B cell (primary cell): ENCODE measurements at regions not wholly inside any gene's neighbourhood (a gene's known extent, or its start where the extent isn't known, plus 50 kb on each side); places are given as distances from the start of the nearest gene placed in this dataset.

Source experiments
- ATAC-seq: fragments of 200-7000 bp; cut with Tn5 transposase; one replicate; pipeline ENCODE4 v1.10.0; 2021; ENCODE audit warnings: low read depth, mild to moderate bottlenecking, moderate number of reproducible peaks, moderate library complexity
- CTCF ChIA-PET: fragments of 350-600 bp; sonication (Branson Sonifier 250); formaldehyde crosslinking; loops from one replicate; lab custom pipeline; 2021; ENCODE audit warnings: antibody characterized with exemption, inconsistent platforms; lab: Charles Lee
- POLR2A ChIA-PET: fragments of 350-600 bp; sonication (Branson Sonifier 250); formaldehyde crosslinking; loops from one replicate; lab custom pipeline; 2021; ENCODE audit warnings: antibody characterized with exemption; lab: Charles Lee
- DNase-seq: peaks from one replicate; pipeline ENCODE4 v3.0.0; 2013
- H2AFZ ChIP-seq: 2 replicates; pipeline ENCODE4 v1.6.1; 2012; ENCODE audit warnings: mild to moderate bottlenecking, low read depth, low read length; ENCODE audit not compliant: insufficient read depth, poor library complexity, severe bottlenecking
- H3K27ac ChIP-seq, 2 donors: 1 replicate in 1 of 2; 2 replicates in 1 of 2; pipeline ENCODE4 v1.5.1; 2012 to 2013; ENCODE audit warnings: low read length in 2 of 2, mild to moderate bottlenecking in 2 of 2, moderate library complexity in 1 of 2
- H3K27me3 ChIP-seq, 4 experiments: fragments of 200-600 bp in 1 of 4; sonication (generic) in 1 of 4; replicated peaks in 1 of 4; 1 replicate in 2 of 4; 2 replicates in 2 of 4; pipeline versions ENCODE4 v1.6.1 to v1.7.0; 2013 to 2016; ENCODE audit warnings: low read length in 3 of 4, mild to moderate bottlenecking in 2 of 4, mixed read lengths in 1 of 4, moderate library complexity in 1 of 4; ENCODE audit not compliant: insufficient read depth in 4 of 4, control insufficient read depth in 3 of 4; ENCODE audit errors: control extremely low read depth in 1 of 4
- H3K36me3 ChIP-seq, 2 experiments: replicated peaks in 1 of 2; 1 replicate in 1 of 2; 2 replicates in 1 of 2; pipeline versions ENCODE4 v1.6.1 to v1.7.1; 2013; ENCODE audit warnings: low read length in 1 of 2; ENCODE audit not compliant: insufficient read depth in 2 of 2, control insufficient read depth in 1 of 2; ENCODE audit errors: control extremely low read depth in 1 of 2, extremely low read depth in 1 of 2
- H3K4me1 ChIP-seq, 2 donors: fragments of 200-600 bp in 1 of 2; sonication (generic) in 1 of 2; 1 replicate in 1 of 2; 2 replicates in 1 of 2; pipeline versions ENCODE4 v1.5.1 to v1.6.1; 2013 to 2017; ENCODE audit warnings: low read length in 2 of 2; ENCODE audit not compliant: control insufficient read depth in 2 of 2, insufficient read depth in 2 of 2
- H3K4me2 ChIP-seq: replicated peaks from 2 replicates; pipeline ENCODE3; 2012; ENCODE audit warnings: mild to moderate bottlenecking, low read depth, low read length; ENCODE audit not compliant: poor library complexity, severe bottlenecking
- H3K4me3 ChIP-seq, 5 experiments: fragments of 200-600 bp in 1 of 5; sonication (generic) in 1 of 5; 1 replicate in 3 of 5; 2 replicates in 2 of 5; pipeline versions ENCODE4 v1.5.1 to v1.7.0; 2011 to 2016; ENCODE audit warnings: low read length in 4 of 5, mild to moderate bottlenecking in 4 of 5, low read depth in 2 of 5, control low read depth in 1 of 5, moderate library complexity in 1 of 5; ENCODE audit not compliant: insufficient read depth in 1 of 5; ENCODE audit errors: control extremely low read depth in 1 of 5, extremely low read depth in 1 of 5
- H3K79me2 ChIP-seq: fragments of 200-600 bp; sonication (generic); one replicate; pipeline ENCODE4 v1.6.0; 2016; ENCODE audit warnings: low read length; ENCODE audit not compliant: control insufficient read depth, insufficient read depth
- H3K9ac ChIP-seq: fragments of 200-600 bp; sonication (generic); 2 replicates; pipeline ENCODE4 v1.6.1; 2017; ENCODE audit warnings: mild to moderate bottlenecking, low read length, moderate library complexity
- H3K9me3 ChIP-seq, 3 donors: one replicate each; pipeline versions ENCODE4 v1.6.1 to v1.7.1; 2013; ENCODE audit warnings: low read length in 2 of 3; ENCODE audit not compliant: control insufficient read depth in 2 of 3, insufficient read depth in 1 of 3; ENCODE audit errors: control extremely low read depth in 1 of 3
- H4K20me1 ChIP-seq: 2 replicates; pipeline ENCODE4 v1.6.0; 2012; ENCODE audit warnings: mild to moderate bottlenecking, low read length; ENCODE audit not compliant: insufficient read depth, control insufficient read depth, poor library complexity, severe bottlenecking
- H3K27ac Mint-ChIP-seq: one replicate; pipeline ENCODE4 v1.8.0; 2021; ENCODE audit warnings: mixed read lengths
- H3K27me3 Mint-ChIP-seq: one replicate; pipeline ENCODE4 v1.8.0; 2021; ENCODE audit warnings: mixed read lengths
- H3K4me1 Mint-ChIP-seq: one replicate; pipeline ENCODE4 v1.8.0; 2021; ENCODE audit warnings: mixed read lengths
- H3K4me3 Mint-ChIP-seq: one replicate; pipeline ENCODE4 v1.8.0; 2021; ENCODE audit warnings: mixed read lengths
- H3K9me3 Mint-ChIP-seq: one replicate; pipeline ENCODE4 v1.8.0; 2022; ENCODE audit warnings: mixed read lengths; ENCODE audit not compliant: insufficient read depth
- EZH2 ChIP-seq: IDR thresholded peaks from 2 replicates; pipeline ENCODE4 v1.6.1; 2012; ENCODE audit warnings: borderline replicate concordance, low read depth, mild to moderate bottlenecking, moderate library complexity, low read length; ENCODE audit not compliant: insufficient read depth, poor library complexity, severe bottlenecking
- WGBS: methylation state at CpG from one replicate; pipeline ENCODE4 v1.1.5; 2013; ENCODE audit warnings: missing lambda C conversion rate; ENCODE audit not compliant: insufficient coverage; 5-methylcytosine and 5-hydroxymethylcytosine counted together
- intact Hi-C: fragments of 100-400 bp; cut with micrococcal nuclease; formaldehyde crosslinking; loops from one replicate; pipeline ENCODE4 v1.10.0; 2022
- TF ChIP-seq, protein P1 (sequence below): fragments of 200-600 bp; IDR thresholded peaks from one replicate; pipeline ENCODE4 v1.8.0; 2022; ENCODE audit warnings: antibody characterized with exemption, mild to moderate bottlenecking

GRCh38 chr9:90322296-90322695 lies 320.3 kb downstream of the DIRAS2 start:
- H3K9me3 Mint-ChIP-seq, result no peaks in the 10 kb centered on the region
- H3K4me3 Mint-ChIP-seq, result no peak overlapping the region
- no peak overlapping the region for H3K27ac Mint-ChIP-seq
- H2AFZ ChIP-seq, result no peak overlapping the region
- DNase-seq, result no peak
- no peaks in the 10 kb centered on the region for H3K36me3 ChIP-seq
- ATAC-seq, result no peak
- H3K4me1 Mint-ChIP-seq, result no peaks in the 10 kb centered on the region
- H3K4me1 ChIP-seq, result no peaks in the 10 kb centered on the region
- H3K27me3 ChIP-seq, result peaks cover 0 to 3% (median 0%) of the 10 kb centered on the region in 4 experiments
- H3K4me3 ChIP-seq, result no peak overlapping the region
- H3K9me3 ChIP-seq, result no peaks in the 10 kb centered on the region
- intact Hi-C loops, result loop anchor here (10.0 kb wide), 1 partner anchor 177 kb away; no protein-coding TSS in a partner anchor
- 17% methylated on average over 1 of the region's 1 CpG for WGBS
- no peak overlapping the region for H3K9ac ChIP-seq
- no peak for TF ChIP-seq EZH2
- TF ChIP-seq, protein P1, sequence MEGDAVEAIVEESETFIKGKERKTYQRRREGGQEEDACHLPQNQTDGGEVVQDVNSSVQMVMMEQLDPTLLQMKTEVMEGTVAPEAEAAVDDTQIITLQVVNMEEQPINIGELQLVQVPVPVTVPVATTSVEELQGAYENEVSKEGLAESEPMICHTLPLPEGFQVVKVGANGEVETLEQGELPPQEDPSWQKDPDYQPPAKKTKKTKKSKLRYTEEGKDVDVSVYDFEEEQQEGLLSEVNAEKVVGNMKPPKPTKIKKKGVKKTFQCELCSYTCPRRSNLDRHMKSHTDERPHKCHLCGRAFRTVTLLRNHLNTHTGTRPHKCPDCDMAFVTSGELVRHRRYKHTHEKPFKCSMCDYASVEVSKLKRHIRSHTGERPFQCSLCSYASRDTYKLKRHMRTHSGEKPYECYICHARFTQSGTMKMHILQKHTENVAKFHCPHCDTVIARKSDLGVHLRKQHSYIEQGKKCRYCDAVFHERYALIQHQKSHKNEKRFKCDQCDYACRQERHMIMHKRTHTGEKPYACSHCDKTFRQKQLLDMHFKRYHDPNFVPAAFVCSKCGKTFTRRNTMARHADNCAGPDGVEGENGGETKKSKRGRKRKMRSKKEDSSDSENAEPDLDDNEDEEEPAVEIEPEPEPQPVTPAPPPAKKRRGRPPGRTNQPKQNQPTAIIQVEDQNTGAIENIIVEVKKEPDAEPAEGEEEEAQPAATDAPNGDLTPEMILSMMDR, result no peak
- POLR2A ChIA-PET, result no interaction called here
- CTCF ChIA-PET, result no interaction called here
- no peak overlapping the region for H3K27ac ChIP-seq
- no peak overlapping the region for H3K4me2 ChIP-seq
- H3K27me3 Mint-ChIP-seq, result peaks cover 28% of the 10 kb centered on the region
- H4K20me1 ChIP-seq, result no peaks in the 10 kb centered on the region
- no peaks in the 10 kb centered on the region for H3K79me2 ChIP-seq

DNA sequence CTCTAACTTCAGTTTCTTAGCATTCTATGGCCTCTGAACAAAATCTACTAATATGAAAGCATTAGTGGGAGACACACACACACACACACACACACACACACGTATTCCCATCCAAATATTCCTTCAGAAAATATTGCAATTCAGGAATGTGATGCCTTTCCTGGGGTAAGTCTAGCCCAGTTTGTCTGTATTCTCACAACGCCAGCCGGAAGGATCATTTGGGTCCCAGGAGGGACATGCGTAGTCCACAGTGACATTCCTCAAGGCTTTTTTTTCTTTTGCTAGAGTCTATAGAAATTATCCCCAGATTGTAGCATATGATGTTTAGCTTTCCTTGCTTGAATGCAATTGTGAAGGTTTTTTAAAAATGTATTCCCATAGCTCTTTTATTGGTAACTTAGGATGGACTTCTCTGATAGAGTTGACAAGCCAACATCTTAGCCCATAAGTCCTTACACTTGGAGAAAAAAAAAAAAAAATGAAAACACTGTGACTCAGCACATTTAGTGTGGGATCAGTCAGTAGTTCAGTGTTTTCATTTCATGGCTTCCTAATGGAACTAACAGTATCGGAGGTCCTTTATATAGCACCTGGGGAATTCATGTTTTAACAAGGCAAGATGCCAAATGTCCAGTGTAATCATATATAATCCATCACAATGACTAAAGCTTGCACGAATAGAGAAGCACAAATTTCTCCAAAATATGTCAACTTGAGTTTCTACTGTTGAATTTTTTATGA lies 316.5 kb downstream of the DIRAS2 start:
- CTCF ChIA-PET, result interaction anchor here (0.7 kb wide), 1 partner anchor 1770 kb away, joined by 7 read pairs; no protein-coding TSS in a partner anchor
- no peaks in the 10 kb centered on the region for H3K79me2 ChIP-seq

More for the DNA sequence above, 316.5 kb downstream of the DIRAS2 start:
- H3K4me1 ChIP-seq, result no peaks in the 10 kb centered on the region
- Mint-ChIP-seq H3K4me3 (no peak overlapping the region), H3K4me1 (no peaks in the 10 kb centered on the region), H3K27me3 (peaks cover 33% of the 10 kb centered on the region), H3K9me3 (no peaks in the 10 kb centered on the region), H3K27ac (no peak overlapping the region)
- no peak overlapping the region for H3K4me2 ChIP-seq
- DNase-seq (no peak), ATAC-seq (no peak)
- no peak for TF ChIP-seq EZH2
- TF ChIP-seq, protein P1, result no peak
- H3K4me3 ChIP-seq, result no peak overlapping the region
- H2AFZ ChIP-seq, result no peak overlapping the region
- H3K9ac ChIP-seq, result no peak overlapping the region
- WGBS, result 75% methylated on average over 2 of the region's 6 CpGs
- H3K27me3 ChIP-seq, result peaks cover 0 to 4% (median 0%) of the 10 kb centered on the region in 4 experiments
- H3K9me3 ChIP-seq, result no peaks in the 10 kb centered on the region
- no peaks in the 10 kb centered on the region for H4K20me1 ChIP-seq
- no peak overlapping the region for H3K27ac ChIP-seq
- intact Hi-C loops, result loop anchor here (10.0 kb wide), 1 partner anchor 181 kb away; no protein-coding TSS in a partner anchor
- H3K36me3 ChIP-seq, result no peaks in the 10 kb centered on the region
- POLR2A ChIA-PET, result no interaction called here
